ENCODE measurements at regions not wholly inside any gene's neighbourhood (a gene's known extent, or its start where the extent isn't known, plus 50 kb on each side); places are given as distances from the start of the nearest gene placed in this dataset.

DNA sequence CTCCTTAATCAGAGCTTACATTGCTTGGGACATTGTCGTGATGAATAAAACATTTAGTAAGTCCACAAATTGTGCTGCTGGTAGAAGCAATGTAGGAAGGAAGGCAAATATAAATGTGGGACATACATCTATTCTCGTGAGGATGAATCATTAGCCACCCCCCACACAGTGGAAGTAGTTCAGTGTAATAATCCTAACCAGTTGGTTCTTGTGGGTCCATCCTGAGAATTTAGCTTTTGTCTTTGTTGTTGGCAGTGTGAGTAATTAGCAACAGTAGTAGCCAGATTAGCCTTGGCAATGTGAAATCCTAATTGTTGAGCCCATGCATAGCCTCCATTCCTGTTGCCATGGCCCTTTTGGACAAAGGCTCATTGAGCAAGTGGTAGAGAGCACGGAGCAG lies 532.1 kb downstream of the FBXO15 start:
- TF ChIP-seq, protein P1, sequence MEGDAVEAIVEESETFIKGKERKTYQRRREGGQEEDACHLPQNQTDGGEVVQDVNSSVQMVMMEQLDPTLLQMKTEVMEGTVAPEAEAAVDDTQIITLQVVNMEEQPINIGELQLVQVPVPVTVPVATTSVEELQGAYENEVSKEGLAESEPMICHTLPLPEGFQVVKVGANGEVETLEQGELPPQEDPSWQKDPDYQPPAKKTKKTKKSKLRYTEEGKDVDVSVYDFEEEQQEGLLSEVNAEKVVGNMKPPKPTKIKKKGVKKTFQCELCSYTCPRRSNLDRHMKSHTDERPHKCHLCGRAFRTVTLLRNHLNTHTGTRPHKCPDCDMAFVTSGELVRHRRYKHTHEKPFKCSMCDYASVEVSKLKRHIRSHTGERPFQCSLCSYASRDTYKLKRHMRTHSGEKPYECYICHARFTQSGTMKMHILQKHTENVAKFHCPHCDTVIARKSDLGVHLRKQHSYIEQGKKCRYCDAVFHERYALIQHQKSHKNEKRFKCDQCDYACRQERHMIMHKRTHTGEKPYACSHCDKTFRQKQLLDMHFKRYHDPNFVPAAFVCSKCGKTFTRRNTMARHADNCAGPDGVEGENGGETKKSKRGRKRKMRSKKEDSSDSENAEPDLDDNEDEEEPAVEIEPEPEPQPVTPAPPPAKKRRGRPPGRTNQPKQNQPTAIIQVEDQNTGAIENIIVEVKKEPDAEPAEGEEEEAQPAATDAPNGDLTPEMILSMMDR (IDR thresholded peaks at IDR 0.05; ENCODE audit: control insufficient read depth, insufficient read depth, low read depth, low read length, missing control alignments): no peak
- no peak overlapping the region for H3K4me3 ChIP-seq (ENCODE audit: control insufficient read depth, low read depth, low read length)
- no peak for DNase-seq (ENCODE audit: low read depth)

DNA sequence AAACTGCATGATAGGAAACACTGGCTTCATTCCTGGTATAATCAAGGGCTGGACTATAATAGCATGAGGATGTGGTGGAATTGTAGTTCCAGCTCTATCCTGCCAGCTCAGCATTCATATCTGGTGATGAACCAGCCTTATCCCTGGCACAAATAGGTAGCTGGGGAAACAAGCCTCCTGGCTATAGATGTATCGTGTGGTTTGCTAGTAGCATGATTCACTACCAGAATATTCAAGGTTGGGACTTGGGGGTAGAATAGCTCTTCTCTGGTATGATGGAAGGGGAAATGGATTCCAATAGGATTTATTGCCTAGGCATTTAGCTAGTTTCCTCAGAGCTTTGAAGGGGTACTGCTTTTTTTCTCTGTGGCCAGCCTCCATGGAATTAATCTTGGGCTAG lies 532.8 kb downstream of the FBXO15 start:
- TF ChIP-seq, protein P1 (IDR thresholded peaks at IDR 0.05; ENCODE audit: control insufficient read depth, insufficient read depth, low read depth, low read length, missing control alignments): no peak
- H3K4me3 ChIP-seq (ENCODE audit: control insufficient read depth, low read depth, low read length): no peak overlapping the region
- DNase-seq (ENCODE audit: low read depth): peak; percentile 91

DNA sequence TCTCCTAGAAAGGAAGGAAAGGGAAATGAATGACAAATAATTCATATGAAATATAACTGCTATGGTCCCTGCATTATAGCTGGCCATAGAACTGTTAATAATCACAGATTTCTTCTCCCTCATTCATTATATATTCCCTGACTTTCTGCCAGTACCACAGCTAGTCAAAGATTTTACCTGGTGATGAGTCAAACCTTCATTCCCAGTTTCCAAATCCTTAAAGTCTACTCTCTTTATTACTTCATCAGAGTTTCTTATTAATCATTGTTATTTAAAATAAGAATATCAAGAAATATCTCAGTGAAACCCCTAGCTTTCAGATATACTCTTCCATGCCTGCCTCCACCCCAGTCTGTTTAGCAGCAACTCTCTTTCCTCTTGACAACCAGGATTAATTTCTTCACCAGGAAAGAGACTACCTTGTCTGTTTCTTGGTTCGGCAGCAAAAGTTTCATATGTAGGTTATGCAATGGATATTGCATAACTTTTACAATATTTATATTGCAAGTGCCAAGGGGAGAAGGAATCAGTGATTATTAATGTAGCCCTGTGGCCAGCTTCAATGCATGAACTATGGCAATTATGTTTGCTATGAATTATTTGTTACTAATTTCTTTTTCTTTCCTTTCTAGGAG lies 533.8 kb downstream of the FBXO15 start:
- DNase-seq (ENCODE audit: low read depth): no peak
- TF ChIP-seq, protein P1 (IDR thresholded peaks at IDR 0.05; ENCODE audit: control insufficient read depth, insufficient read depth, low read depth, low read length, missing control alignments): no peak
- no peak overlapping the region for H3K4me3 ChIP-seq (ENCODE audit: control insufficient read depth, low read depth, low read length)

DNA sequence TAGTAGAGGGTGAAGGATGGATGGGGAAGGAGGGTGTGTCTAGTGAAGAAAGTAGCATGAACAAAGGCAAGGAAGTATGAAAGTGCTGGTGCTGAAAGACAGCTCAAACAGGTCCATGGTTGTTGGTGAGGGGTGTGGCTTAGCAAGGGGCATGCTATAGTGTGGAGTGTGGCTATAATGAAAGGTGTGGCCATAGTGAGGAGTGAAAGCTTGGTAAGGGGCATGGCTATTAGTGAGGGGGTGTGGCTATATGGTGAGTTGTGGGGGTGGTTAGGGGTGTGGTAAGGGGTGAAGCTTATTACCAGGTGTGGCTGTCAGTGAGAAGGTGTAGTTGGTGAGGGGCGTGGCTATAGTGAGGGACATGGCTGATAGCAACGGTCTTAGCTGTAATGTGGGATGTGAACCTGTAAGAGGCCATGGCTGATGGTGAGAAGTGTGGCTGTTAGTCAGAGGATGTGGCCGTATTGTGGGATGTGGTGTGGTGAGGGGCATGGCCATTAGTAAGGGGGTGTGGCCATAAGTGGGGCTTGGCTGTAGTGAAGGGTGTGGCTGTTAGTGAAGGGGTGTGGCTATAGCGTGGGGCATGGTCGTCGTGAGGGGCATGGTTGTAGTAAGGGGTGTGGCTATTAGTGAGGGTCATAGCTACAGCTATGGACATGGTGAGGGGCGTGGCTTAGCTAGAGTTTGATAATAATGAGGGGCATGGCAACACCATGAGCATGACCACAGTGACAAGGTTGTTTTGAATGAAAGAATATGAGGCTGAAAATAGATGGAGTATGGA lies 549.6 kb downstream of the FBXO15 start:
- no peak for DNase-seq (ENCODE audit: low read depth)
- no peak overlapping the region for H3K4me3 ChIP-seq (ENCODE audit: control insufficient read depth, low read depth, low read length)
- TF ChIP-seq, protein P1 (IDR thresholded peaks at IDR 0.05; ENCODE audit: control insufficient read depth, insufficient read depth, low read depth, low read length, missing control alignments): no peak

DNA sequence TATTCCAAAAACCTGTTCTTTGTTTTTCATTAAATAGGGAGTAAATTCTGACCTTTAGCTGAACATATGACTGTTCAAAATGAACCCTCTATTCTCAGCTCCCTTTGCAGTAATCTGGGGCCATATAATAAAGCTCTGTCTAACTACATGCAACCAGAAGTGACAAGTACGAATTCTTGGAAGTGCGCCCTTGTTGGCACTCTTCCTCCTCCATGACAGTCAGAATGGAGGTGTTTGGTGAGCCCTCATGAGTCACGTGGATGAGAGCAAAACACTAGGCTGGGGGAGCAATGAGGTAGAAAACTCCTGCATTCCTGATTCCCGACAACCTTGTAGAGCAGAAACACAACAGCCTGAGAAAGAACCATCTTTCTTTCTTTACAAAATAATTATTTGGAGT lies 552.9 kb downstream of the FBXO15 start:
- no peak for DNase-seq (ENCODE audit: low read depth)
- TF ChIP-seq, protein P1 (IDR thresholded peaks at IDR 0.05; ENCODE audit: control insufficient read depth, insufficient read depth, low read depth, low read length, missing control alignments): no peak

DNA sequence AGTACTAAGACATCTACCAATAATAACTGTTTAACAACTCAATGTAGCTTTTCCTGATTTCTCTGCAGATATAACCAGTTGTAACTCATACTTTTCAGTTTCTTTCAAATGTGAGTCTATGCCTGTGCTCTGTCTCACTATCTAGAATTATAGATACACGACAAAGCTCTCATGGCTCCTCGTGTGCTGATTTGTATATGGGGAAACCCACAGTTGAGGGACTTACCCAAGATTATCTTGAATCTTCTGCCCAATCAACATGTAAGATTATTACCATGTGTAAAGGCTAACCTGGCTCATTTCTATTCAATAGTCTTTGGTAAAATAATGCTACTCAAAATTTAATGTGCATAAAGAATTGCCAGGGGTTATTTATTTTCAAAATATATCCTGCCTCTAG lies 554.4 kb downstream of the FBXO15 start:
- DNase-seq (ENCODE audit: low read depth): no peak
- H3K4me3 ChIP-seq (ENCODE audit: control insufficient read depth, low read depth, low read length): no peak overlapping the region
- TF ChIP-seq, protein P1 (IDR thresholded peaks at IDR 0.05; ENCODE audit: control insufficient read depth, insufficient read depth, low read depth, low read length, missing control alignments): no peak

More for the DNA sequence above, 552.9 kb downstream of the FBXO15 start:
- H3K4me3 ChIP-seq (ENCODE audit: control insufficient read depth, low read depth, low read length): no peak overlapping the region

All from AG09309 (cell line).